GM12872 (cell line): ENCODE measurements at regions not wholly inside any gene's neighbourhood (a gene's known extent, or its start where the extent isn't known, plus 50 kb on each side); places are given as distances from the start of the nearest gene placed in this dataset.

Experiments
- CTCF ChIP-seq: IDR thresholded peaks from 3 replicates; pipeline ENCODE4 v1.5.1; 2011; ENCODE audit warnings: low read depth, mild to moderate bottlenecking, low read length, moderate library complexity; ENCODE audit not compliant: insufficient read depth

DNA sequence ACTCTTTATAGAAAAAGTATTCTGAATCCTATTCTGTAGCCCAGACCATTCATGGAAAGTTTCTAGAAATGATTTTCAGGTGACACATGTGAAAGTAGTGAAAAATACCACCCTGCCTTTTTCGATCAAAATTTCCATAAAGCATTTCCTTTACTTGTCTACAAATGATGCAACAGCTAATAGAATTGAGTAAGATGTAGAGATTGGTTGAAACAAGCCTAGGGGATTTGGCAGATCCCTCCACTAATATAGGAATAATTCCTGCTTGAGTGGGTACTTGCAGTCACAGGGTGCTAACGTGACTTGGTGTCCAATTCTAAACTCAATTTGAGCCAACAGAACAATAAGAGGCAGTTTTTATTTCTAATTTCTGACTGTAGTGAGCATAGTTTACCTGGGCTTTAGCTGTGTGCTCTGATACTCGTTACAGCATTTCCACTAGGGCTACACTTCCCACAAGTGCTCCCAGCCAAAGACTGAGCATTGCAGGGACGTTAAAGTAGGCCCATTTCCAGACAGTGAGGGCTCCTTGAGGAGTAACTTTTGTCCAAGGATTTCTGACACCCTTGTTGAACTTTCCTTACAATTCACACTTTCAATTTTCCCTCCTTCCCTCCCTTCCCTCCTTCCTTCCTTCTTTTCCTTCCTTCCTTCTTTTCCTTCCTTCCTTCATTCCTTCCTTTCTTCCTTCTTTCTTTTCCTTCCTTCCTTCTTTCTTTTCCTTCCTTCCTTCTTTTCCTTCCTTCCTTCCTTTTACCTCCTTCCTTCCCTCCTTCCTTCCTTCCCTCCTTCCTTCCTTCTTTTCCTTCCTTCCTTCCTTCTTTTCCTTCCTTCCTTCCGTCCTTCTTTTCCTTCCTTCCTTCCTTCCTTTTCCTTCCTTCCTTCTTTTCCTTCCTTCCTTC lies 53.9 kb upstream of the TP63 start:
- TF ChIP-seq CTCF = no peak

DNA sequence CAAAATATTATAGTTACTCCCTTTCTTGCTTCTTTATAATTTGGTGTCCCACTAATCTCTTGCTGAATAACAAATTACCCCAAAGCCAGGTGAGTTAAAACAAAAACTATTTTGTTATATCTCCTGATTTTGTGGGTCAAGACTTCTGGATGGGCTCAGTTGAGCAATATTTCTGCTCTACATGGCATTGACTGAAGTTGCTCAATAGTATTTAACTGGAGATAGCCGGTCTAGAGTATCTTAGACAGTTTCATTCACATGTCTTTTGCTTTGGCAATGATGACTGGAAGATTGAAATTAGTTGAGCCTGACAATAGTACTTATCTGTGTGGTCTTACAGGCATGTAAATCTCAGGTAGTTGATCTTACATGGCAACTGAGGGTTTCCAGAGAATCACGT lies 51.0 kb upstream of the TP63 start:
- no peak for TF ChIP-seq CTCF
